ENCODE measurements at regions not wholly inside any gene's neighbourhood (a gene's known extent, or its start where the extent isn't known, plus 50 kb on each side); places are given as distances from the start of the nearest gene placed in this dataset.

- Histone ChIP-seq H3K4me3 (ENCODE audit: low read depth in 2 of 2, low read length in 1 of 2) (peak overlapping the region in 1 of 2 experiments; percentile 32; a peak in 1 of 4 replicates), H2AFZ (ENCODE audit: low read depth) (no peak overlapping the region), H4K20me1 (ENCODE audit: insufficient read depth) (no peaks in the 10 kb centered on the region), H3F3A (replicated peaks; ENCODE audit: insufficient read depth) (no peaks in the 10 kb centered on the region), H3K4me1 (ENCODE audit: control insufficient read depth in 1 of 2, insufficient read depth in 2 of 2, low read depth in 1 of 2, low read length in 1 of 2) (no peaks in the 10 kb centered on the region; a peak in 1 of 4 replicates), H3K4me2 (no peak overlapping the region), H3K9ac (no peak overlapping the region), H3K9me2 (no peaks in the 10 kb centered on the region), H3K27ac (ENCODE audit: low read depth in 2 of 2, low read length in 1 of 2) (no peak overlapping the region), H3K9me3 (no peaks in the 10 kb centered on the region), H3K79me2 (ENCODE audit: insufficient read depth) (no peaks in the 10 kb centered on the region), H3K27me3 (ENCODE audit: insufficient read depth) (peaks cover 45% of the 10 kb centered on the region; the same call in 1 of the 2 replicates), H3K36me3 (replicated peaks in 1 of 2; ENCODE audit: control insufficient read depth in 1 of 2, insufficient read depth in 2 of 2, low read length in 1 of 2) (no peaks in the 10 kb centered on the region)
- POLR2A ChIA-PET: no interaction called here
- WGBS (ENCODE audit: low lambda C conversion rate): 9% methylated on average over 8 of the region's 8 CpGs
- CTCF ChIA-PET: interaction anchor here (0.6 to 5.1 kb wide), 58 partner anchors 10 to 536 kb away, joined by 3 to 69 read pairs (median 4); no protein-coding TSS in a partner anchor
- peak; percentile 73 for TF ChIP-seq RAD21 (IDR thresholded peaks at IDR 0.05; ENCODE audit: low read length)
- TF ChIP-seq CTCF (IDR thresholded peaks at IDR 0.05): peak; percentile 85
- peak; percentile 67 for TF ChIP-seq SMC3 (IDR thresholded peaks at IDR 0.05; ENCODE audit: low read depth, low read length)
- TF ChIP-seq IRF3 (IDR thresholded peaks at IDR 0.05; ENCODE audit: low read depth, low read length): no peak
- peak; percentile 39 for DNase-seq
Observed at GRCh38 chr14:36070031-36070719, 106.3 kb downstream of the PTCSC3 start.

- no peak overlapping the region for H2AFZ ChIP-seq (ENCODE audit: low read depth)
- no peaks in the 10 kb centered on the region for H3K79me2 ChIP-seq (ENCODE audit: insufficient read depth)
- peak; percentile 53 for DNase-seq
- peaks cover 38% of the 10 kb centered on the region; the same call in 1 of the 2 replicates for H3K27me3 ChIP-seq (ENCODE audit: insufficient read depth)
- H3K4me1 ChIP-seq (ENCODE audit: control insufficient read depth in 1 of 2, insufficient read depth in 2 of 2, low read depth in 1 of 2, low read length in 1 of 2): no peaks in the 10 kb centered on the region; a peak in 1 of 4 replicates
- no peaks in the 10 kb centered on the region for H3F3A ChIP-seq (replicated peaks; ENCODE audit: insufficient read depth)
- peak overlapping the region; percentile 22; the same call in 1 of the 2 replicates for H3K4me2 ChIP-seq
- TF ChIP-seq CTCF (IDR thresholded peaks at IDR 0.05): peak; percentile 64
- TF ChIP-seq RAD21 (IDR thresholded peaks at IDR 0.05; ENCODE audit: low read length): peak; percentile 55
- no peak for TF ChIP-seq TAF1 (IDR thresholded peaks at IDR 0.05; ENCODE audit: borderline replicate concordance, low read depth, low read length)
- no peak for TF ChIP-seq YY1 (IDR thresholded peaks at IDR 0.05; ENCODE audit: low read depth)
- peak; percentile 30 for TF ChIP-seq SMC3 (IDR thresholded peaks at IDR 0.05; ENCODE audit: low read depth, low read length)
- POLR2A ChIA-PET: no interaction called here
- H3K27ac ChIP-seq (ENCODE audit: low read depth in 2 of 2, low read length in 1 of 2): no peak overlapping the region
- H3K4me3 ChIP-seq (ENCODE audit: low read depth in 2 of 2, low read length in 1 of 2): no peak overlapping the region; a peak in 1 of 4 replicates
- no peaks in the 10 kb centered on the region for H3K9me3 ChIP-seq
- no peaks in the 10 kb centered on the region for H4K20me1 ChIP-seq (ENCODE audit: insufficient read depth)
- WGBS (ENCODE audit: low lambda C conversion rate): 25% methylated on average over 2 of the region's 2 CpGs
- no peaks in the 10 kb centered on the region for H3K9me2 ChIP-seq
- no peaks in the 10 kb centered on the region for H3K36me3 ChIP-seq (replicated peaks in 1 of 2; ENCODE audit: control insufficient read depth in 1 of 2, insufficient read depth in 2 of 2, low read length in 1 of 2)
- no peak overlapping the region for H3K9ac ChIP-seq
- CTCF ChIA-PET: interaction anchor here (0.6 to 5.1 kb wide), 47 partner anchors 9 to 456 kb away, joined by 3 to 69 read pairs (median 4); no protein-coding TSS in a partner anchor
Observed at GRCh38 chr14:36069535-36069900, 107.0 kb downstream of the PTCSC3 start.
